ENCODE measurements at regions not wholly inside any gene's neighbourhood (a gene's known extent, or its start where the extent isn't known, plus 50 kb on each side); places are given as distances from the start of the nearest gene placed in this dataset.
A peak's percentile ranks its signal among the peaks of the same experiment; 100 is the strongest.
"Not testable (repeated sequence)": the region's sequence is repeated elsewhere in the genome, so short reads cannot be mapped to it uniquely, and the experiment has no call there.

DNA sequence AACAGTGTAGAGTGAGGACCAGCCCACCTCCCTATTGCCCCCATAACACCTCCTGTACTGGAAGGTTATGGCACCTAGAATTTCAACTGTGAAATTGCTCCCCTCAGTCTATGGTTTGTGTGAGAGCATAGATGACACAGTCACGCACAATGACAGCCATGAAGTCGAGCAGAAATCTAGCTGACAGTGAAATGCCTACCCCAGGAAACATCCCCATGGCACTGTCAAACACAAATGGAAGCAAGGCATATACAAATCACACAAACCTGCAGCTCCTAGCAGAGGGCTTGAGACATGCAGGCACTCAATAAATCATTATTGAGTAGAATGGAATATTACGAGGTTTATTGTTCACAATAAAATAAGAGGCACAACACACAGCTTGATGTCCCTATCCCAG is 142.5 kb upstream of the ST6GALNAC5 start:
- no peak overlapping the region for H3K4me2 ChIP-seq
- H3K27me3 ChIP-seq = no peaks in the 10 kb centered on the region
- H3K9ac ChIP-seq = no peak overlapping the region
- peaks cover 0 to 10% (median 0%) of the 10 kb centered on the region in 10 experiments; a peak in 1 of 20 replicates for H3K4me1 ChIP-seq
- H3K9me3 ChIP-seq (replicated peaks in 1 of 11) = no peaks in the 10 kb centered on the region
- H3K36me3 ChIP-seq = no peaks in the 10 kb centered on the region
- H4K20me1 ChIP-seq = no peaks in the 10 kb centered on the region
- no peak for TF ChIP-seq Cebpa-rat (IDR thresholded peaks at IDR 0.05)
- no peak overlapping the region for H3K27ac ChIP-seq
- H3K4me3 ChIP-seq = no peak overlapping the region

DNA sequence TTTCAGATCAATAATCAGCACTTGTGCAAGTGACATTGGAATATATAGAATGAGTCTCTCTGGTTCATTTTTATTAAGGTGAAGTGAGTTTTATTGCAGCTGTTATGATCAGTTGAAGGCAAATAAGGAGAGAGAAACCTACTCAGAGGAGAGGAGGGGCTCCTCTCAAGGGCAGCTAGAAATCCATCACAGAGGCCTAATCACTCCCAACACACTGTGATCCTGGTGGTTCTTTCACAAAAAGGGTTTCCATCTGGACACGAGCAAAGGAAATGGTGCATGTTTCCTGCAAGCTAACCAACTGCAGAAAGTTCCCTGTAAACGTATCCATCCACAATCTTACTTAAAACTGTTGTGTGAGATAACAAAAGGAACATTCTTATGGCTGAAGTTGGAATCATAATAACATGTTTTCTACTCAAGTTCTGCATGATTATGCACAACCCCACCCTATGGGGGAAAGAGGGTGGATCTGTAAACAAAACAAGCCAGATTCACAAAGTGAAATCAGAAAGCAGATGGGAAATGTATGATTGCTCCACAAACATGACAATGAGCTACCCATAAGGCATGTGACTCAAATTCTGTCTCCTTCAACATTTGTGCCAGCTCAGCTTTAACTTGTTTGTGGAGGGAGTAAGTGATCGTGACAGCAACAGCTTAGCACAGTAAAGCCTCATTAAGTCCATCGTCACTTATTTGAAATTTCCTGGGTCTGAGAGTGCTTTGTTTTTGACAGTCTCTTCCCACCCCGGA is 141.2 kb upstream of the ST6GALNAC5 start:
- H3K9ac ChIP-seq = no peak overlapping the region
- H3K36me3 ChIP-seq = no peaks in the 10 kb centered on the region
- H3K4me1 ChIP-seq = peaks cover 0 to 10% (median 0%) of the 10 kb centered on the region in 10 experiments; a peak in 1 of 20 replicates
- no peaks in the 10 kb centered on the region for H3K9me3 ChIP-seq (replicated peaks in 1 of 11)
- no peak overlapping the region for H3K4me3 ChIP-seq
- no peaks in the 10 kb centered on the region for H3K27me3 ChIP-seq
- peak overlapping the region in 2 of 11 experiments; percentile 11 to 24; a peak in 1 of 22 replicates for H3K4me2 ChIP-seq
- H3K27ac ChIP-seq = no peak overlapping the region
- TF ChIP-seq Cebpa-rat (IDR thresholded peaks at IDR 0.05) = no peak
- no peaks in the 10 kb centered on the region for H4K20me1 ChIP-seq

DNA sequence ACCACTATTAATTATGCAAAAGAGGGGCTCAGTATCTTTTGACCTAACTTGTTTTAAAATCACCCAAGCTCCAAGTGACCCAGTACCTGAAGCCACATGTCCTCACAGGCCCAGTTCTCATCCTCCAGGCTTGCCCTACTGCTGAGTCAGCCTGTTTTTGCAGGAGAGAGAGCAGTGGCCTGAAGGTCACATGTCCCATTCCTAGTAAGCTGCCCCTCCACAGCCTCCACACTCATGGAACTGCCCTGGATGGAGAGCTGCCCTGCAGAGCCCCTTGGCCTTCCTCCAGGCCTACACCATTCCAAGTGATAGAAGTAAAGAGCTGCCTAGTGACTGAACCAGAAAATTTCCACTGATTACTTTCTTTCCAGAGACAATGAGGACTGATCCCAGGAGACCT is 139.8 kb upstream of the ST6GALNAC5 start:
- H4K20me1 ChIP-seq = no peaks in the 10 kb centered on the region
- H3K9ac ChIP-seq = no peak overlapping the region
- no peak overlapping the region for H3K27ac ChIP-seq
- H3K9me3 ChIP-seq (replicated peaks in 1 of 11) = no peaks in the 10 kb centered on the region
- H3K36me3 ChIP-seq = no peaks in the 10 kb centered on the region
- no peak for TF ChIP-seq Cebpa-rat (IDR thresholded peaks at IDR 0.05)
- no peak overlapping the region for H3K4me3 ChIP-seq
- H3K27me3 ChIP-seq = no peaks in the 10 kb centered on the region
- no peak overlapping the region for H3K4me2 ChIP-seq
- H3K4me1 ChIP-seq = peaks cover 0 to 10% (median 0%) of the 10 kb centered on the region in 10 experiments; a peak in 1 of 20 replicates

DNA sequence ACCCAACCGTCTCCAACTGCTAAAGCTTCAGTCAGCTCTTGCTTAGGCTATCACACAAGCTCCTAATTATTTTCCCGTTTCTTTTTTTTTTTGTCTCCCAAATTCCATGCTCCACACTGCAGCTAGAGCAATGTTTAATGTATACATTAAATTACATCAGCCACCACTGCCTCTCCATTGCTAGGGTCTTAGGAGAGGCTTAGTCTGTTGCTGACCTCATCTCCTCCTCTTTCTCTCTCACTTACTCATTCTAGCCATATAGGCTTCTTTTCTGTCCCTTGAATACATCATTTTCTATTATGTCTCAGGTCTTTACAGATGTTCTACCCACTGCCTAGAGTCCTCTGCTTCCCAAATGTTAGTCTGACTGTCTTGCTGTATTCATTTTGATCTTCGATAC is 138.1 kb upstream of the ST6GALNAC5 start:
- Histone ChIP-seq H3K9me3 (replicated peaks in 1 of 11) (no peaks in the 10 kb centered on the region), H3K4me2 (no peak overlapping the region), H3K4me1 (peaks cover 0 to 10% (median 0%) of the 10 kb centered on the region in 10 experiments; a peak in 1 of 20 replicates), H3K4me3 (no peak overlapping the region), H3K27ac (no peak overlapping the region), H4K20me1 (no peaks in the 10 kb centered on the region), H3K36me3 (no peaks in the 10 kb centered on the region), H3K9ac (no peak overlapping the region), H3K27me3 (no peaks in the 10 kb centered on the region)
- no peak for TF ChIP-seq Cebpa-rat (IDR thresholded peaks at IDR 0.05)

DNA sequence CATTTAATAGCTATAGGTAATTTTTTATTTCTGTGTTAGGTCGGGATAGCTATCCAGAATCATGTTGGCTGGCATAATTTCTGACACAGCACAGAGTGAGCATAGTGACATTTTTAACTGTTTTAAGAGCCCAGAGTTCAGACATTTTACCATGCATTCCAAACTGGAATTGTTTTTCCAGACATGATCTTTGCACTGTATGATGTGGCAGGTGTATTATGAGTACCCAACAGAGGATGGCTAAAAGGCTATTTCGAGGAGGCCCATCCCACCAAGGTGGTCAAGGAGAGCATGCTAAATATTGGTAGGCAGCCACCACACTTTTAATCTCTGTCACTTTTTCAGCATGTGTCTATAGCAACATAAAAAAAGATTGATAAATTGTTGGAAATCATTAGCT is 137.3 kb upstream of the ST6GALNAC5 start:
- Histone ChIP-seq H3K27ac (no peak overlapping the region), H3K4me2 (no peak overlapping the region), H3K9me3 (replicated peaks in 1 of 11) (0 out of 22 replicates have a peak, but pooled peaks cover 0 to 3% (median 0%) of the 10 kb centered on the region in 11 experiments), H3K27me3 (no peaks in the 10 kb centered on the region), H3K36me3 (no peaks in the 10 kb centered on the region), H3K4me1 (peaks cover 0 to 10% (median 0%) of the 10 kb centered on the region in 10 experiments; a peak in 1 of 20 replicates), H3K9ac (no peak overlapping the region), H3K4me3 (no peak overlapping the region), H4K20me1 (no peaks in the 10 kb centered on the region)
- no peak for TF ChIP-seq Cebpa-rat (IDR thresholded peaks at IDR 0.05)

DNA sequence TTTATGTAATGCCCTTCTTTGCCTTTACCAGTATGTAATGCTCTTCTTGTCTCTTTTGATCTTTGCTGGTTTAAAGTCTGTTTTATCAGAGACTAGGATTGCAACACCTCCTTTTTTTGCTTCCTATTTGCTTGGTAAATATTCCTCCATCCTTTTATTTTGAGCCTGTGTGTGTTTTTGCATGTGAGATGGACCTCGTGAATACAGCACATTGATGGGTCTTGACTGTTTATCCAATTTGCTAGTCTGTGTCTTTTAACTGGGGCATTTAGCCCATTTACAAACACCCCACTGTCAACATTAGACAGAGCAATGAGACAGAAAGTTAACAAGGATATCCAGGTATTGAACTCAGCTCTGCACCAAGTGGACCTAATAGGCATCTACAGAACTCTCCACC is 128.9 kb upstream of the ST6GALNAC5 start:
- H3K9me3 ChIP-seq (replicated peaks in 1 of 11) = peaks cover 6 to 14% (median 8%) of the 10 kb centered on the region in 11 experiments; a peak in 18 of 22 replicates
- not testable (repeated sequence) for H3K4me1 ChIP-seq, H3K27me3 ChIP-seq, H3K27ac ChIP-seq, H4K20me1 ChIP-seq, H3K4me3 ChIP-seq, H3K36me3 ChIP-seq, H3K4me2 ChIP-seq, H3K9ac ChIP-seq

DNA sequence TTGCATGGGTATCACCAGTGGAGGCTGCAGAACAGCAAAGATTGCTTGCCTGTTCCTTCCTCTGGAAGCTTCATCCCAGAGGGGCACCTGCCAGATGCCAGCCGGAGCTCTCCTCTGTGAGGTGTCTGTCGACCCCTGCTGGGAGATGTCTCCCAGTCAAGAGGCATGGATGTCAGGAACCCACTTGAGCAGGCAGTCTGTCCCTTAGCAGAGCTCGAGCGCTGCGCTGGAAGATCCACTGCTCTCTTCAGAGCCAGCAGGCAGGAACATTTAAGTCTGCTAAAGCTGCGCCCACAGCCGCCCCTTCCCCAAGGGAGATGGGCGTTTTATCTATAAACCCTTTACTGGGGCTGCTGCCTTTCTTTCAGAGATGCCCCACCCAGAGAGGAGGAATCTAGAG is 126.3 kb upstream of the ST6GALNAC5 start:
- not testable (repeated sequence) for H3K27me3 ChIP-seq, H3K9ac ChIP-seq, H3K4me1 ChIP-seq, H4K20me1 ChIP-seq, H3K27ac ChIP-seq, H3K4me3 ChIP-seq, H3K36me3 ChIP-seq, H3K4me2 ChIP-seq
- H3K9me3 ChIP-seq (replicated peaks in 1 of 11) = peaks cover 14 to 20% (median 17%) of the 10 kb centered on the region in 11 experiments

DNA sequence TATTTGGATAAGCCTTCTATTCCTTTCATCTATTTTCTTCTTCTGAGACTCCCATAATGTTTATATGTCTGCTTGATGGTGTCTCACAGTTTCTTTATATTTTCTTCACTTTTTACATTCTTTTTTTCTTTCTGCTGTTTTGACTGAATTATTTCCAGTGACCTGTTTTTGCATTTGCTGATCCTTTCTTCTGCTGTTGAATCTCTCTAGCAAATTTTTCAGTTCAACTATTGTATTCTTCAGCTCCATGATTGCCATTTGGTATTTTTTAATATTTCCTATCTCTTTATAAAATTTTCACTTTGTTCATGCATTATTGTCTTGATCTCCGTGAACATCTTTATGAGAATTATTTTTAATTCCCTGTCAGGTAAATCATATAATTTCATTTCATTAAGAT is 122.3 kb upstream of the ST6GALNAC5 start:
- Histone ChIP-seq H3K4me1 (no peaks in the 10 kb centered on the region), H3K27me3 (no peaks in the 10 kb centered on the region), H3K4me3 (no peak overlapping the region), H3K36me3 (no peaks in the 10 kb centered on the region), H3K4me2 (no peak overlapping the region), H3K27ac (no peak overlapping the region), H3K9me3 (replicated peaks in 1 of 11) (peaks cover 16 to 27% (median 19%) of the 10 kb centered on the region in 11 experiments), H3K9ac (no peak overlapping the region), H4K20me1 (no peaks in the 10 kb centered on the region)
- TF ChIP-seq Cebpa-rat (IDR thresholded peaks at IDR 0.05) = no peak

DNA sequence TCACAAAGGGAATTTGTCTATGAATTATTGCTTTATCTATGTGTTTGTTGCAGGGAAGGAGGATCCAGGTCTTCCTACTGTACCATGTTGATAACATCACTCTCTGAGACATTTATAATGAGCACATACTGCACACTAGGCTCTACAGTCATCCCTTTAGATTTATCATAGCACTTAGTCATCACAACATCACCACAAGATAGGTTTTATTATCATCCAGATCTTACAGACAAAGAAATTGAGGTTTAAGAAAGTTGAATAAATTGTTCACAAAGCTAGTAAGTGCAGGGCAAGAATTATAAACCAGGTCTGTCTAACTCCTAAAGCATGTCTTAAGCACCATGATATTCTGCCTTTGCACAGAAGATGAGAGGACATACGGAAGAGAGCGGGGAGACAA is 121.1 kb upstream of the ST6GALNAC5 start:
- H3K27ac ChIP-seq = no peak overlapping the region
- H3K4me1 ChIP-seq = no peaks in the 10 kb centered on the region

DNA sequence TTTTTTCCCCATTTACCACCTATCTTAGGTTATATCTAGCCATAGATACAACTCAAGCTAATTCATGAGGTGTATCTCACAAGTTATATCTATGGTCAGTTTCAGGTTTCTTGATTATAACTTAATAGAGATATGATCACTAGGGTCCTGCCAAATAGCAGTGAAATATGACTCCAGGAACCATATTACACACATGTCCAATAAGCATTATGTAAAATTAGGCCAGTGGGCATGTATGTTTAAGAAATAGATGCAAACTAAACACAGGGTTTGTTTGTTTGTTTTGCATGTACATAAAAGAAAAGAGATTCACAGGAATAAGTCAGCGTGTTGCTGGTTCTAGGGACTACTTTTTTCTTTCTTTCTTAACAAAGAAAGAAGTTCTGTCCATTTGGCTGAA is 112.5 kb upstream of the ST6GALNAC5 start:
- TF ChIP-seq Cebpa-rat (IDR thresholded peaks at IDR 0.05) = no peak
- Histone ChIP-seq H3K4me1 (peaks cover 0 to 5% (median 2%) of the 10 kb centered on the region in 10 experiments; a peak in 10 of 20 replicates), H3K27ac (no peak overlapping the region), H3K4me2 (no peak overlapping the region), H4K20me1 (no peaks in the 10 kb centered on the region), H3K4me3 (no peak overlapping the region), H3K36me3 (no peaks in the 10 kb centered on the region), H3K9me3 (replicated peaks in 1 of 11) (no peaks in the 10 kb centered on the region), H3K9ac (no peak overlapping the region), H3K27me3 (no peaks in the 10 kb centered on the region; a peak in 1 of 22 replicates)

More for the DNA sequence above, 121.1 kb upstream of the ST6GALNAC5 start:
- Histone ChIP-seq H3K4me3 (no peak overlapping the region), H3K4me2 (no peak overlapping the region), H4K20me1 (no peaks in the 10 kb centered on the region), H3K27me3 (no peaks in the 10 kb centered on the region), H3K9me3 (replicated peaks in 1 of 11) (peaks cover 16 to 27% (median 19%) of the 10 kb centered on the region in 11 experiments), H3K9ac (no peak overlapping the region), H3K36me3 (no peaks in the 10 kb centered on the region)
- no peak for TF ChIP-seq Cebpa-rat (IDR thresholded peaks at IDR 0.05)
